GM23338 (cell line): ENCODE measurements at regions not wholly inside any gene's neighbourhood (a gene's known extent, or its start where the extent isn't known, plus 50 kb on each side); places are given as distances from the start of the nearest gene placed in this dataset.

Source experiments
- ATAC-seq: fragments of 200-7000 bp; cut with Tn5 transposase; 3 replicates; pipeline ENCODE4 v1.9.1; 2020
- DNase-seq: peaks from one replicate; pipeline ENCODE4 v3.0.0-alpha.2; 2015; ENCODE audit warnings: low spot score
- H2AFZ ChIP-seq: fragments of 200-600 bp; sonication (generic); 2 replicates; pipeline ENCODE4 v1.8.0; 2016; ENCODE audit warnings: antibody characterized with exemption, mild to moderate bottlenecking, moderate library complexity
- H3F3A ChIP-seq: fragments of 200-600 bp; sonication (generic); replicated peaks from 2 replicates; pipeline ENCODE4 v1.8.0; 2017; ENCODE audit warnings: antibody characterized with exemption, mixed run types, low read depth
- H3K27ac ChIP-seq: fragments of 200-600 bp; sonication (generic); 2 replicates; pipeline ENCODE4 v1.6.1; 2016; ENCODE audit warnings: low read depth
- H3K27me3 ChIP-seq: fragments of 200-600 bp; sonication (generic); 2 replicates; pipeline ENCODE4 v1.8.0; 2016; ENCODE audit warnings: mild to moderate bottlenecking, mixed run types, moderate library complexity; ENCODE audit not compliant: insufficient read depth
- H3K36me3 ChIP-seq: fragments of 200-600 bp; sonication (generic); 2 replicates; pipeline ENCODE4 v1.8.0; 2016; ENCODE audit warnings: mild to moderate bottlenecking; ENCODE audit not compliant: insufficient read depth
- H3K4me1 ChIP-seq: fragments of 200-600 bp; sonication (generic); 2 replicates; pipeline ENCODE4 v1.8.0; 2016; ENCODE audit warnings: mild to moderate bottlenecking, moderate library complexity; ENCODE audit not compliant: insufficient read depth
- H3K4me2 ChIP-seq: fragments of 200-600 bp; sonication (generic); 2 replicates; pipeline ENCODE4 v1.7.1; 2017; ENCODE audit warnings: mixed run types
- H3K4me3 ChIP-seq: fragments of 200-600 bp; sonication (generic); 2 replicates; pipeline ENCODE4 v1.6.1; 2016; ENCODE audit warnings: mixed run types
- H3K79me2 ChIP-seq: fragments of 200-600 bp; sonication (generic); replicated peaks from 2 replicates; pipeline ENCODE4 v1.8.0; 2017; ENCODE audit warnings: mild to moderate bottlenecking; ENCODE audit not compliant: insufficient read depth
- H3K9me2 ChIP-seq: fragments of 200-600 bp; sonication (generic); 2 replicates; pipeline ENCODE4 v1.8.0; 2017; ENCODE audit not compliant: insufficient read depth
- H4K20me1 ChIP-seq: fragments of 200-600 bp; sonication (generic); replicated peaks from 2 replicates; pipeline ENCODE4 v1.8.0; 2017; ENCODE audit warnings: mild to moderate bottlenecking; ENCODE audit not compliant: insufficient read depth
- H3K27ac Mint-ChIP-seq: 2 replicates; pipeline ENCODE4 v1.8.0; 2020; ENCODE audit warnings: inconsistent platforms, mild to moderate bottlenecking, moderate library complexity, mixed read lengths
- H3K27me3 Mint-ChIP-seq: 3 replicates; pipeline ENCODE4 v1.8.0; 2022; ENCODE audit warnings: low read depth, mild to moderate bottlenecking, moderate library complexity, mixed read lengths, inconsistent platforms; ENCODE audit not compliant: insufficient read depth, poor library complexity
- H3K36me3 Mint-ChIP-seq: 3 replicates; pipeline ENCODE4 v1.8.0; 2021; ENCODE audit warnings: low read depth, mild to moderate bottlenecking, inconsistent platforms, moderate library complexity, mixed read lengths
- H3K4me1 Mint-ChIP-seq: 3 replicates; pipeline ENCODE4 v1.8.0; 2020; ENCODE audit warnings: mild to moderate bottlenecking, inconsistent platforms, mixed read lengths
- H3K4me3 Mint-ChIP-seq: 3 replicates; pipeline ENCODE4 v1.8.0; 2021; ENCODE audit warnings: moderate library complexity, mild to moderate bottlenecking, inconsistent platforms, mixed read lengths
- H3K9me3 Mint-ChIP-seq: 3 replicates; pipeline ENCODE4 v1.8.0; 2020; ENCODE audit warnings: moderate library complexity, mild to moderate bottlenecking, inconsistent platforms, mixed read lengths
- CREB1 ChIP-seq: fragments of 250-450 bp; sonication (Bioruptor Pico); IDR thresholded peaks from 2 replicates; pipeline ENCODE4 v1.5.0; 2020; ENCODE audit warnings: low read depth, mild to moderate bottlenecking, moderate library complexity
- EZH2 ChIP-seq: fragments of 200-600 bp; sonication (generic); IDR thresholded peaks from one replicate; pipeline ENCODE4 v1.8.0; 2017; ENCODE audit warnings: antibody characterized with exemption, mild to moderate bottlenecking, low read depth; ENCODE audit not compliant: unreplicated experiment
- JUNB ChIP-seq: IDR thresholded peaks from one replicate; pipeline ENCODE4 v1.6.1; 2016; ENCODE audit warnings: antibody characterized with exemption; ENCODE audit not compliant: unreplicated experiment
- NANOG ChIP-seq: IDR thresholded peaks from 2 replicates; pipeline ENCODE4 v1.6.1; 2016; ENCODE audit warnings: antibody characterized with exemption, borderline replicate concordance
- POLR2AphosphoS5 ChIP-seq: IDR thresholded peaks from 2 replicates; pipeline ENCODE4 v1.6.1; 2016; ENCODE audit warnings: antibody characterized with exemption, low read depth
- REST ChIP-seq: IDR thresholded peaks from one replicate; pipeline ENCODE4 v1.6.1; 2018; ENCODE audit warnings: antibody characterized with exemption; ENCODE audit not compliant: unreplicated experiment
- STAT1 ChIP-seq: IDR thresholded peaks from one replicate; pipeline ENCODE4 v1.6.1; 2016; ENCODE audit warnings: antibody characterized with exemption; ENCODE audit not compliant: unreplicated experiment
- ZNF114 ChIP-seq: fragments of 250-450 bp; sonication (Bioruptor Pico); IDR thresholded peaks from 2 replicates; pipeline ENCODE4 v1.5.0; 2020; ENCODE audit warnings: mild to moderate bottlenecking, moderate library complexity
- ZNF331 ChIP-seq: fragments of 250-450 bp; sonication (Bioruptor Pico); IDR thresholded peaks from 2 replicates; pipeline ENCODE4 v1.5.0; 2020; ENCODE audit warnings: low read depth, mild to moderate bottlenecking, moderate library complexity
- ZNF462 ChIP-seq: fragments of 250-450 bp; sonication (Bioruptor Pico); IDR thresholded peaks from 2 replicates; pipeline ENCODE4 v1.5.0; 2020; ENCODE audit warnings: mild to moderate bottlenecking, moderate library complexity
- TF ChIP-seq, protein P1 (sequence below): IDR thresholded peaks from 2 replicates; pipeline ENCODE4 v1.6.1; 2016; ENCODE audit warnings: antibody characterized with exemption

DNA sequence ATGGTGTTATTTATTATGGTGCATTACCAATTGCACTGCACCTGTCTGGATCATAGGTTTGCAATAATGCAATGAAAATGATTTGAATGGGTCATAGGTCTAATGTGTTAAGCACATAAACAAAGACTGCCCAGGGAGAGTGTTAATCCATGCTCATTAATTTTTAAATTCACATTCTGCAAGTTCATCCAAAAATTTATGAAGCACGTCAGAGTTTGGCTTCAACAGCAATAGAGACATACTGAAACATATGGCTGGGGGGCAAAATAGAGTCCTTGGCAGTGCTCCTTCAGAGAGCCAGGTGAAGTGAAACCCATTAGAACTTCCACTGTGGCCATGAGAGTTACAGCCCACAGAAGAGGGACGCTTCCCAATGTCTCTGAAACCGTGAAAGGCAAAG lies 441.1 kb downstream of the POM121L12 start:
- Mint-ChIP-seq H3K27me3 (peaks cover 2% of the 10 kb centered on the region), H3K4me3 (no peak overlapping the region), H3K4me1 (no peaks in the 10 kb centered on the region; the same call in 2 of the 3 replicates), H3K27ac (no peak overlapping the region), H3K36me3 (no peaks in the 10 kb centered on the region), H3K9me3 (no peaks in the 10 kb centered on the region; the same call in 2 of the 3 replicates)
- ATAC-seq, result no peak
- TF ChIP-seq, protein P1, sequence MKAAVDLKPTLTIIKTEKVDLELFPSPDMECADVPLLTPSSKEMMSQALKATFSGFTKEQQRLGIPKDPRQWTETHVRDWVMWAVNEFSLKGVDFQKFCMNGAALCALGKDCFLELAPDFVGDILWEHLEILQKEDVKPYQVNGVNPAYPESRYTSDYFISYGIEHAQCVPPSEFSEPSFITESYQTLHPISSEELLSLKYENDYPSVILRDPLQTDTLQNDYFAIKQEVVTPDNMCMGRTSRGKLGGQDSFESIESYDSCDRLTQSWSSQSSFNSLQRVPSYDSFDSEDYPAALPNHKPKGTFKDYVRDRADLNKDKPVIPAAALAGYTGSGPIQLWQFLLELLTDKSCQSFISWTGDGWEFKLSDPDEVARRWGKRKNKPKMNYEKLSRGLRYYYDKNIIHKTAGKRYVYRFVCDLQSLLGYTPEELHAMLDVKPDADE, result no peak
- TF ChIP-seq EZH2, result no peak
- TF ChIP-seq ZNF462, result no peak
- TF ChIP-seq STAT1, result no peak
- no peak for TF ChIP-seq NANOG
- no peak for TF ChIP-seq JUNB
- no peak for TF ChIP-seq POLR2AphosphoS5
- no peak for TF ChIP-seq REST
- no peak for TF ChIP-seq CREB1 (CRISPR knock-in tag)
- no peak for TF ChIP-seq ZNF331 (CRISPR knock-in tag)
- no peak for TF ChIP-seq ZNF114
- Histone ChIP-seq H3K4me1 (no peaks in the 10 kb centered on the region), H3K4me2 (no peak overlapping the region), H3K4me3 (no peak overlapping the region), H3F3A (no peaks in the 10 kb centered on the region), H3K27me3 (no peaks in the 10 kb centered on the region), H3K36me3 (no peaks in the 10 kb centered on the region), H3K79me2 (no peaks in the 10 kb centered on the region), H3K27ac (no peak overlapping the region), H3K9me2 (no peaks in the 10 kb centered on the region; the same call in 1 of the 2 replicates), H4K20me1 (no peaks in the 10 kb centered on the region), H2AFZ (no peak overlapping the region)
- DNase-seq, result no peak
